Hematopoietic multipotent progenitor cell treated with erythropoietin and hydrocortisone succinate and interleukin-3 and kit ligand, for 15 days (in vitro differentiated cells): ENCODE measurements at regions not wholly inside any gene's neighbourhood (a gene's known extent, or its start where the extent isn't known, plus 50 kb on each side); places are given as distances from the start of the nearest gene placed in this dataset.

ENCODE experiments used
- DNase-seq: peaks from one replicate; pipeline ENCODE4 v3.0.0-alpha.2; 2015; ENCODE audit warnings: low spot score

DNA sequence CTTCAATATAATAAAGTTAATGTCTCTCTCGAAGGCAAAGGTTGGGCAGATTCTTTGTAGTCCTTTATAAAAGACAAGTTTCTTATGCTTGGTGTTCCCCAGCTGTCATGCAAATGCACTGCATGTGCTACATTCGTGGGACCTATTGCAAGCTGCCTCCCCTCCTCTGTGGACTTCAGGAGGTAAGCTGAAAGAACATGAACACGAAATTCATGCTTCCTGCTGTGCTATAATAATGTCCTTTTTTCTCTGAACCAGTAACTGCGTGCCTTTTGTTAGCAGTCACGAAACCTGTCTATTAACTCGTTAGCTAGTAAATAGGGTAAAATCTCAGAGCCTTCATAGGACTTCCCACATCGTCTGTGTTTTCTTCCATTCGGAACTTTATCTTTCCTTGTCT, 363.5 kb downstream of the CDH9 start:
- DNase-seq = no peak

DNA sequence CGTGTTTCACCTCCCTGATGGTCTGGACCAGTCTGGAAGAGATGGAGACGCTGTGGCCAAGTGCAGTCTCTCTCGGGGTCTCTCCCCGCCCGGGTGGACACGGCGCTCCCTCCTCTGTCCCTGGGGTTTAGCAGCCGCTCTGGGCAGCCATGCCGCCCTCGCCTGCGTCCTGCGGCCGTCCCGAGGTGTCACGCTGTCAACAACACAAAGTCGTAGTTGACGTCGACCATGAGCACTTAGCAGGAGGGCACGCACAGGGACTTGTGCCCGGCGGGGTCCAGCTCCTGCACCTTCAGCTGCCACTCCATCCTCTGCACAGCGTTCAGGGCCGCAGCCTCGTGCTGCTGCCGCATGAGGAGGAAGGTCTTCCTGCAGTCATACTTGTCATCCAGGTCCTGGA, 368.9 kb downstream of the CDH9 start:
- DNase-seq = no peak

DNA sequence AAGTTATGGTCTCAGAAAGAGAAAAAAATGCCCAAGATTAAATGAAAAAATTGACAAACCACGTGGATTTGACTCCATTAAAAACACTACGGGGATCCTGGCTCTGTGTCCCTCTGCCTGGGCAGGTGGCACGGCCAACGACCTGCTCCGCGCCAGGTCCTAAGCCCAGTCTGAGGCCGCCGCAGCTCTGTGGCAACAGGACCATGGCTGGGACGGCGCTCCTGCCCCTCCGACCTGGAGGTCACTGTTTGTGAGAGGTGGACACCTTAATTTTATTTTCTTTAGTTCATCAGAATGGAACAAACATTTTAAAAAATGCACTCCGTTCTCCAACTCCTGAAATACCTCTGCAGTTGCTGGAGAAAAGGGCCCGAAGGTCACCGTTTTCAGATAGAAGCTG, 369.4 kb downstream of the CDH9 start:
- no peak for DNase-seq

DNA sequence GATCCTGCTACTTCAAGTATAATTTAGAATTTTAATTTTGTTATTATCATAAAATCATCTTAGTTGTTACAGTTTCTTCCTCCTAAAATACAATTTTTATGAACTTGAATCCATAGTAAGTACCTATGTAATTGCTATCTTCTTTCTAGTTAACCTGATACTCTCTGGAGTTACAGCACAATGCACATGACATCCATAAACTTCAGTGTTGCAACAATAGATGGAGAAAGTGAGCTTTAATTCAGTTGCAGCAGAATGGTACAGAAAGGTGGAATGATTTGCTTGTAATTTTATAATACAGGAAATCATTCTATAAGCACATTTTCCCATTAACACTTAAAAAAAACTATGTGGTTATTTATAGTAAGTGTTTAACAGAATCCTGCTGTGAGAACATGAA, 372.0 kb downstream of the CDH9 start:
- DNase-seq = no peak

DNA sequence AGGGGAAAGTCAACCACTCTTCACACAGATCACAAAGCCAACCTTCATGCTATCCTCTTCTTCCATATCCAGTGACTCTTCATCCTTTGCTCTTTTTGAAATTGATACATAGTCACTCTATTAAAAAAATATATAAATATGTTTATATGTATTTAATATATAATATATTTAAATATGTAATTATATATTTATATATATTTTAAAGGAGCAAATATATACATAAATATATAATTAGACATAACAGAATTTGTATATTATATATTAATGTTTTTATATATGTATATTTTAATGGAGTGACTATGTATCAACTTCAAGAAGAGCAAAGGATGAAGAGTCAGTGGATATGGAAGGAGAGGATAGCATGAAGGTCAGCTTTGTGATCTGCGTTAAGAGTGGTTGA, 374.9 kb downstream of the CDH9 start:
- no peak for DNase-seq

DNA sequence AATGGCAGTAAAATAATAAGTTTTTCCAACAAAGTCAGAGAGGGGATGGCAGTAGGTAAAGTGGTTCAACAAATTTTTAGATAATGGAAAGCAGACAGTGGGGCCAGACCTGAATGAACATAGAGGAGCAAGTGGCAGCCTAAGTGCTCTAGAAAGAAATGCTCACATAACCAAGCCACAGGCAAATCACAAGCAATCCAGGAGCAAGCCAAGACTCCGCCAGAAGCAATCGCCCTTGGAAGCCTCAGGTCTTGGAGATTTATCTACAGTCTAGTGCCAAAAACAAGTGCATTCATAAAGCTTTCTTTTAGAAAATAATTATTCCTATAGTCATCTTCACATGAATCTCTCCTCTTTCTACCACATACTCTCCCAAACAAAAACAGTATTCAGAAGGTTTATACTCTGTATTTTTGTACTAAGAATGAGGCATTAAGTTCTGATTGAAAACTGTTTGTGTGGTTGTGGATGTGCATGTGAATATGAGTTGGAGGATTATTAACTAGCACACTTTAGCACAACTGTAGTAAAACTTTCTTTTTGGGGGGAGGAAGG, 375.5 kb downstream of the CDH9 start:
- no peak for DNase-seq

DNA sequence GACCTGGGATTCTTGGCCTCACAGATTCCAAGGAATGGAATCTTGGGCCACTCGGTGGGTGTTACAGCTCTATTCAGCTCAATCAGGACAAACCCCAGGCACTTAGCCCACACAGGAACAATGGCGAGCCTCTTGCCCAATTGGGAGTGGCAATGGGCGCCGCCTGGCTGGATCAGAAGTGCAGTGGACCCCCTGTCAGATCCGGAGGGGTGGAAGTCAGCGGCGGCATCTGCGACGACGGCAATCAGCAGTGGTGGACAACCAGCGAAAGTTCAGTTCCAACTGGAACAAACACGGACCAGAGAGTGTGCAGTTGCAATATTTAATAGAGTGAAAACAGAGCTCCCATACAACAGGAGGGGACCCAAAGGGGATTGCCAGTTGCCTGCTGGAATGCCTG, 378.3 kb downstream of the CDH9 start:
- DNase-seq = no peak

DNA sequence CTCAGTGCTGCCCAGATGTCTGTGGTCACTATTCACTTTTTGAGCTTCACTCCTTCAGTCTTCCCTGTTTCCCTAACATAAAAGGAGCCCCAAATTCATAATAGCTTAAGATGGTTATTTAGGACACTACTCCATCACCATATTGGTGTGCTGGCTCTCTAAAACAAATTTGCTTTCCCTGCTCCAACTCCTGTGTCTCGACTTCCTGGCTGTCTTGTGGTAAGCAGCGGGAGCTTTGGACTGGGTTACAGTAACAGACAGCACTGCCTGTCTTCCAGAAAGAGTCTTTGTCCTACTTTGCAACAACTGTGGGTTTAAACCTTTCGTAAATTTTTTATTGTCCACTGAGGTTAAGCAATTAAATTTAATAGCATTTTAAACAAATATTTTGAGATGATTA, 389.4 kb downstream of the CDH9 start:
- DNase-seq = no peak

DNA sequence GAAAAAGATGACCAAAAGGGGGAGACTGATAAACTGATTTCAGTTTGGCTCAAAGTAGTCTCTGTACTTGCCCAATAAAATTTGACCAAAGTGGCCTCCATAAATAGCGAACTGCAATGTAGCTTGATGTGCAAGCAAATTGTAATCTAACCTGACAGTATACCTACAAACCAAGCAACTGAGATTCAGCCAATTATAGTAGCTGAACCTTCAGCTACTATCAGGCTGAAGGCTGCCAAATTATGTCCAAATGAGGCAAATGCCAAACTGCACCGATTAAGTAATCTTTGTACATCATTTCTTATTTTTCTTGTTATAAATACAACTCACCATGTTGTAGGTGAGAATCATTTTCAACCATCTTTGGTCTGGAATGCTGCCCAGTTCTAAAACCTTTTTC, 390.6 kb downstream of the CDH9 start:
- DNase-seq = no peak

DNA sequence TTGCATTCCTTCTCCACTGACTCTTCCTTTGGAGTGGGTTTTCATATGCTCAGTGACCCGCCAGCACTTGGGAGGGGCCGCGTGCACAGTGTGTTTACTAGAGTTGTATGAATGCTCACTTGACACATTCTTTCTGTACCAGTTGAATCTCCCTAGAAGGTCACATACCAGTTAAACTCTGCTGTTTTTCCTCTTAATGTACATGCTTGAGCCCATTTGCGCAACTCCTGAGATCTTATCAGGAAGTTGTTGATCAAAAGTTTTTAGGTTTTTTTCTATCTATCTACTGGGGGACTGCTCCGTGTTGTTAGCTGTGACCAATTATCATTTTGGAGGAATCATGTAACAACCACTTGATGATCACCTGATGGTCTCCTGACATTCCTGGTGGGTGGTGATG, 392.7 kb downstream of the CDH9 start:
- no peak for DNase-seq

DNA sequence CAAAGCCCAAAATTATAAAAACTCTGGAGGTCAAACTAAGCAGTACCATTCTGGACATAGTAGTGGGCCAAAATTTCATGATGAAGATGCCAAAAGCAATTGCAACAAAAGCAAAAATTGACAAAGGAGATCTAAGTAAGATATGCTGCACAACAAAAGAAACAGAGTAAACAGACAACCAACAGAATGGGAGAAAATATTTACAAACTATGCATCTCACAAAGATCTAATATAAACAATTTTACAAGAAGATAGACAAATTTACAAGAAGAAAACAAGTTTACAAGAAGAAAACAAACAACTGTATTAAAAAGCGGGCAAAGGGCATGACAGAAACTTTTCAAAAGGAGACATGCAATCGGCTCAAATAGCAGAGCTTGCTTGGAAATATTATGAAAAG, 396.9 kb downstream of the CDH9 start:
- no peak for DNase-seq

DNA sequence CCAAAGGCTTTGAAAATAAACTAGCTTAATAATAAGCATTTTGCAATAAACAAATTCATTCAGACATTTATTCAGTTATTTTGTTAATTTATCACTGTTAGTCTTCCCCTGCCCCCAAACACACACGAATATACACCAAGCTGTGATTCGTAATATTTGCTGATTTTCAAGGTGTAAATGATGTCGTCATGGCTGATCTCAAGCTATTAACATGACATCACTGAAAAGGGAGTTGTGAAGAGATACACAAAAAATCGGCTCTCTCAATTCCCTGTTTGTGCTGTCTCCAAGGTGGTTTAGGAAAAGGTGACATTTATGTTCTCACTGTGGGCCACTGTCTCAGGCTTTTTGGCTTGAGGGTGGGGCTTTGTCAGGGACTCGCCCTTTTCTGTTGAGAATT, 413.3 kb downstream of the CDH9 start:
- DNase-seq = no peak

DNA sequence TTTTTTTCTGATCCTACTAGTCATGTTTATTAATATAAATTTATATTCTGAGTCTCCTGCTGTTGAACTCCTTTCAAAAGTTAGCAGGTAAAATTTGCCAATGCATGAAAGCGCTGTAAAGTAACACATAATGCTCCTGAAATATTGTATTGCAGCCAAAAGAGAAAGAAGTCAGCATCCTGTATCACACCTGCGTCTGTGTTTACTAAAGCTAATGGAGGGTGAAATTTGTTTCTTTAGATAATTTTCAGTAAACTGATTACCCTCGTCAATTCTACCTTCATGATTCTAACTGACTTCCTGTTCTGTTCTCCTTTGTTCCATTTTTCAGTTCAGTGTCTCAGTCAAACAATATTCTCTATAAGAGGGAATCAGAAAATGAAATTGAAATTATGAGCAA, 415.4 kb downstream of the CDH9 start:
- no peak for DNase-seq

DNA sequence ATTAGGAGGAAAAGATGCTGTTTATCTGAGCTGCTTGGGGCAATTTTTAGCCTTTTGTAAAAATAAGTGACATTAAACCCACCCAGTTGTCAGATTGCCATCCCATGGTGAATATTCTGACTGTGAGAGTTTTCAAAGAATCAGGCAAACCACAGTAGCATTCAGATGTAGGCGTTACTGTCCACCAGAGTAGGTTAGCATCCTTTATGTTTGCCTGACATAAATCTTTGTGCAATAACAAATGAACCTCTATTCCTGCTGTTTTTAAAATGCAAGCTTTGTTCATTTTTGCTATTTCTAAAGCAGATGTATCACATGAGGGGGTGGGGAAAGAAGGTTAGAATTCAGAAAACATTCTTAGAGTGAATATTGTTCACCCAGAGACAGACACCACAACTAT, 427.8 kb downstream of the CDH9 start:
- no peak for DNase-seq

DNA sequence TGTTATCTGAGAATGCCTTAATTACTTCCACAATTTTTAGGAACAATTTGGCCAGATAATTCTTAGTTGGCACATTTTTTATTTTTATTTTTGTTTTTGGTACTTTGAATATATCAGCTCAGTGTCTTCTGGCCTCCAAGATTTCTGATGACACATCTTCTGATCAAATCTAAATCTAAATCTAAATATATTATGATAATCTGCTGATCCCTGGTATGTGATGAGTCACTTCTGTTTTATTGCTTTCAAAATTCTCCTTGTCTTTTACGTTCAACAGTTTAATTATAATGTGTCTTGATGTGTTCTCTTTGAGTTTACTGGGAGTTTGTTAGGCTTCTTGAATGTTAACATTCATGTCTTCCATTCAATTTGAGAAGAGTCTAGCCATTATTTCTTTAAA, 436.8 kb downstream of the CDH9 start:
- no peak for DNase-seq

DNA sequence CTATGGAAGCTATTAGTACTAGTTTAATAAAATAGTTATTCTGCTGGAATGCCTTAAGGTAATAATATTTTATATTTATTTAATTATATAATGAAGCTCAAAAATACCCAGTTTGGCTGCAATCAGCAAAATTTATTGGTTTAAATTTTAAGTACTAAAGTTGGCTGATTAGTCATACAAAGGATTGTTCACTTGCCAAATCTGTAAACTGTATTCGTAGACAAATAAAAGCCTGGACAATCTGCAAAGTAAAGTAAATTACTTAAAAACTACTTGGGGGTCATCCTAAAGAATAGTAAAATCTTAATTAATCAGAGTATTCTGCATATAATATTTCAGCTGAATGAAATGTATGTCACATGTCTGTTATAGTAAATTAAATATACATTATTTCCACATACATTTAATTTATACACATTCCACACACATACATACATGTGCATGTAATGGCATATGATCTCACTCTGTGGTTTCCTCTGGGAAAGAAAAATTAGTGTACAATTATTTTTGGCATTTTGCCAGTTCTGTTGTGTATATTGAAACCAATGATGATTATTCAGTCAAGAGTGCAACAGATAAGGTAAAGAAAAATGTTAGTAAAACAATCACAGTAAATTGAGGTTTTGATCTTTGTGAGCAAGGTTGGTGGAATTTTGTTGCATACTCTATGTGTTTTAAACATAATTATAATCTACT, 455.9 kb downstream of the CDH9 start:
- DNase-seq = peak; percentile 5

DNA sequence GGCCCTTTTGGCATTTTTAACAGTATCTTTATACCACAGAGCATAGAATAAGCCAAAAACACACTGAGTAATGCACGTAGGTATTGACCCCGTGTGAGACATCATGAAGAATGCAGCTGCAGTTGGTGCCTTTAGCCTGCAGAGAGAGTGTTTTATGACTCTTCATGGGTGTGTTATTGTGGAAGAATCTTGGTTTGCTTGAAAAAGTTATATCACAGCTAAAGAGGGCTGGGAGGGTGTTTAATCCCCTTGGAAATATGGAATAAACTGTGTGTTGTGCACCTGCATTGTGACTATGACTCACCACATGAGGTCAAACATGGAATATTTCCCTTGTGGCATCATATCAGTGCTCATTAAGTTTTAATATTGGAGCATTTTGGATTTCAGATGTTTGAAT, 458.7 kb downstream of the CDH9 start:
- DNase-seq = no peak

DNA sequence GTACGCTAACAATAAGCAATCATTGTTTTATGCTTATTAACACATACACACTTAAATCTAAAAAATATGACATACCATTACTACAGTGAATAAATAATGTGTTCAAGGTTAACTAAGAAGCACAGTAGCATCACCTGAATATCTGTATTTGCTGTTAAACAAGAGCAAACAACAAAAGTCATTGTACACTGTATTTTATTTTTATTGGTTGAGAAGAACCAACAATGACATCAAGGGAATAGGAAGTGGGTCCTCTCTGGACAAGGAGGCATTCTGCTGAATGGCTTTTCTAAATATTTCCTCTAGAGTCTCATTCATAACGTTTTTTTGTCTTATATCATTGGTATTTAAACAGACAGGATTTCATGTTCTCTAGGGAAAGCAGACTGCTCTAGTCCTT, 460.4 kb downstream of the CDH9 start:
- no peak for DNase-seq

DNA sequence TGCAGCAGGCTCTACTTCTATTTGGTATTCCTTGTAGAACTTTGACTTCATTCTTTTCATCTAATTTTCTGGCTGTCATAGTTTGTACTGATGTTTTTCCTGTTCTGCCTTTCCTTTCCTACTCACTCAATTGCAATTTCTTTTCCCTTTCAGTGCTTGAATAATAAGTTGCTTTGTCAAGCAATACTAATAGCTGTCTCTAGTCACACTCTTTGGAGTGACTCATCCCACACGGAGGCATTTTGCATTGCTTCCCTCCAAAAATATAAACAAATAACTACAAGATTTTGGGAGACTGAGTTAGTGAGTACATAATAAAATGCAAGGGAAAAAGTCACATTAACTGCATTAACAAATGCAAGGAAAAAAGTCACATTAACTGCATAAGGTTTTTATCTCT, 465.9 kb downstream of the CDH9 start:
- DNase-seq = no peak

DNA sequence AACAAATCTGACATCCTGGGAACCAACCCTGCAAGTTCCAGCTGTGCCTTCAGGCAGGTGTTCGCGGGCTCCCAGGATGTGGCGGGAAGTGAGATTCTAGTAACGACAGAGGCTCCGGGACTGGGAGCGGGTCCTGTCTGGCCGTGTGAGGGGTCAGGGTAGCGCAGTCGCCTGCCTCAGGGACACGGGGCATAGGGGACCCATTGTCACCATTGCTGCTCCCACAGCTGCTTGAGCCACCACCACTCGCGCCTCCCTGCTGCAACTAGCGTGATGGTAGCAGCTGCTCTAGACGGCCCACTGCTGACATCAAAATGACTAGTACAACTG, 468.5 kb downstream of the CDH9 start:
- DNase-seq = no peak

DNA sequence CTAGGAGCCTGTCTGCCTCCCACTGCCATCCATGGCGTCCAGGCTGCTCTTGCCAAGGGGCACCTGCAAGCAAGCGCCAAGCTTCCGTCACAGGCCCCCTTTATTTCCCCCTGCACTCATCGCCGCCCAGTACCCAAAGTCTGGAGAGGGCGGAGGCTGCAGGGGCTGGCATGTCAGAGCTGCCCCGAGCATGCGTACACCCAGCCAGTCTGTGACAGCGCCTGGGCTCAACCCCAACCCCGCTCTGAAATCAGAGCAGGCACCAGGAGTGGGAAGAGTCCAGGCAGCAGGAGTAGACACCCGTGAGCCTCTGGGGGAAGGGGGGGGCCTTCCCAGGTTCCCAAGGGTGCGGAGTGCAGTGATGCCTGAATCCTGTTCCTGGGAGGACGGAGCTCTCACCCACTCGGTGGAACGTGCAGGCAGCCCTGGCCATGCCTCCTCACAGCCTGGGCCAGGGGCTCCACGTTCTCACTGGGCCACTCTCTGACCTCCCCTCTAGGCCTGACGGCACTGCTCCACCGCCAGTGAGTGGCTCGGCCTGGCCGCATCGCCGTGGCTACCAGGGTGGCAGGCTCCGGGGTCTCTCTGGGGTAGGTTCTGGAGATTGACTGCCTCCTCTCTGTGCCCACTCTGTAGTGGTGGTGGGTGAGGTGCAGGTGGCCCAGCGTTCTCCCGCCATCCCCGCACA, 469.0 kb downstream of the CDH9 start:
- DNase-seq = no peak

DNA sequence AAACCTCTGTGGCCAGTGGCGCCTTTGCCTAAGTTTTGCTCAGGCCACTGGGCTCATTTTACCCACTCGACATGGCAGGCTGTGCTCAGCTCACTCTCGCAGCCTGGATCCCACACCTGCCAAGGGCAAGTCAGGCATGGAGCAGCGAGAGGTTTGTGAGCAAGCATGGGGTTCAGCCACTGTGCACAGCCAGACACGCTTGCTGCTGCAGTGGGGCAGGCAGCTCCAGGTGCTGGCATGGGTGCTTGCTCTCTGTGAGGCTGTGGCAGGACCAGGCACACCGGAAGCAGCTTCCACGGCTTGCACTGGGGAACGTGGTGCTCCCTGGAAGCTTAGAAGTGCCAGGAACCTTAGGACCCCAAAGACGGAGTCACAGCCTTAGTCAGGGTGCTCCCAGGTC, 470.1 kb downstream of the CDH9 start:
- no peak for DNase-seq

DNA sequence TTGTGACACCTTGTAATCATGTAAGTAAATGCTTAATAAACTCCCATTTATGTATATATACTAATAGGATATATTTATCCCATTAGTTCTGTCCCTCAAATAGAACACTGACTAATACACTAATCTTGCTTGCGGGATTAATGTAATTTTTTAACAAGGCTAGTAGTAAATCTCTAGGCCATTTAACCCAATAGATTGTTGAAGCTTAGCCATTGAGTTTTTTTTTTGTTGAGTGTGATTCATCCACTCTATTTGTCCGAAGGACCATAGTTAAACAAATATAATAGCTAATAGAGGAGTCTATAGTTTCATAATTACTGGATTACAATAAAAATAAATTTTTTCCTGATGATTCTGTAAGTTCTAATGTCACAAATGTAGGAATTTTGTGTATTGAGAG, 474.4 kb downstream of the CDH9 start:
- no peak for DNase-seq

DNA sequence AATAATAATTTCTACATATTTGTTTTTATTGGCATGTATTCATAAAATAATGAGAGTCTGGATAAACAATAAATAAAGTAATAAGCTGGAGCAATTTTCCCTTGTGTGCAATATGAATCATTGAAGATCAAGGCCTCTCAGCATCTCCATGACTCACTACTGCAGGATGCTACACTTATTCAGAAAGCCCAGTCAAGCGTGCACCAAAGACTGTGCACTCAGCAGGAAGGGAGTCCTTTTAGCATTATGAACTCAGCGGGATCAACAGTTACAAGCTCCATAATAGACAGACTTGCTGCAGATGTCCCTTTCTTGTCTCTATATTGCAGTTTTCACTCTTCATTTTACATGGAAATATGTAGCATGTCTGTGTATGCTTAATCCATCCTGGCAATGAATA, 485.3 kb downstream of the CDH9 start:
- DNase-seq = no peak
